ENCODE measurements at regions not wholly inside any gene's neighbourhood (a gene's known extent, or its start where the extent isn't known, plus 50 kb on each side); places are given as distances from the start of the nearest gene placed in this dataset.

- ATAC-seq = no peak
- TF ChIP-seq TOX (CRISPR knock-in tag; IDR thresholded peaks at IDR 0.05; ENCODE audit: borderline replicate concordance) (no peak), TCF4 (CRISPR knock-in tag; IDR thresholded peaks at IDR 0.05; ENCODE audit: borderline replicate concordance) (no peak), PATZ1 (CRISPR knock-in tag; IDR thresholded peaks at IDR 0.05; ENCODE audit: borderline replicate concordance) (no peak), RARB (CRISPR knock-in tag; IDR thresholded peaks at IDR 0.05) (no peak), ZFP30 (CRISPR knock-in tag; IDR thresholded peaks at IDR 0.05) (no peak), TSHZ2 (CRISPR knock-in tag; IDR thresholded peaks at IDR 0.05) (no peak), ESRRG (CRISPR knock-in tag; IDR thresholded peaks at IDR 0.05) (no peak), ARNTL (CRISPR knock-in tag; IDR thresholded peaks at IDR 0.05; ENCODE audit: borderline replicate concordance, low read depth) (no peak), PPARA (CRISPR knock-in tag; IDR thresholded peaks at IDR 0.05; ENCODE audit: borderline replicate concordance) (no peak), POU6F1 (CRISPR knock-in tag; IDR thresholded peaks at IDR 0.05; ENCODE audit: borderline replicate concordance, low read depth) (no peak), CSRNP3 (CRISPR knock-in tag; IDR thresholded peaks at IDR 0.05) (no peak), ZNF565 (CRISPR knock-in tag; conservative IDR thresholded peaks at IDR 0.05; ENCODE audit: low read depth) (no peak), ZFP3 (CRISPR knock-in tag; IDR thresholded peaks at IDR 0.05) (no peak), ZNF8 (CRISPR knock-in tag; IDR thresholded peaks at IDR 0.05) (no peak), ZNF70 (CRISPR knock-in tag; IDR thresholded peaks at IDR 0.05) (no peak)
Observed at GRCh38 chr13:28581451-28581850, 77.5 kb upstream of the POMP start.

GRCh38 chr13:28579736-28580135 lies 79.2 kb upstream of the POMP start:
- no peak for ATAC-seq

More at GRCh38 chr13:28579736-28580135, 79.2 kb upstream of the POMP start:
- TF ChIP-seq BACH2 (CRISPR knock-in tag; IDR thresholded peaks at IDR 0.05; ENCODE audit: borderline replicate concordance) (no peak), ZNF70 (CRISPR knock-in tag; IDR thresholded peaks at IDR 0.05) (no peak), TCF4 (CRISPR knock-in tag; IDR thresholded peaks at IDR 0.05; ENCODE audit: borderline replicate concordance) (no peak), ZFP3 (CRISPR knock-in tag; IDR thresholded peaks at IDR 0.05) (no peak), ZNF565 (CRISPR knock-in tag; conservative IDR thresholded peaks at IDR 0.05; ENCODE audit: low read depth) (no peak), GLIS3 (CRISPR knock-in tag; IDR thresholded peaks at IDR 0.05) (no peak), ARNTL (CRISPR knock-in tag; IDR thresholded peaks at IDR 0.05; ENCODE audit: borderline replicate concordance, low read depth) (no peak), TOX (CRISPR knock-in tag; IDR thresholded peaks at IDR 0.05; ENCODE audit: borderline replicate concordance) (no peak), CSDC2 (CRISPR knock-in tag; IDR thresholded peaks at IDR 0.05) (no peak), ZNF8 (CRISPR knock-in tag; IDR thresholded peaks at IDR 0.05) (no peak), CSRNP3 (CRISPR knock-in tag; IDR thresholded peaks at IDR 0.05) (no peak), RARB (CRISPR knock-in tag; IDR thresholded peaks at IDR 0.05) (no peak), POU6F1 (CRISPR knock-in tag; IDR thresholded peaks at IDR 0.05; ENCODE audit: borderline replicate concordance, low read depth) (no peak), CREB5 (CRISPR knock-in tag; IDR thresholded peaks at IDR 0.05; ENCODE audit: low read depth) (no peak), ESRRG (CRISPR knock-in tag; IDR thresholded peaks at IDR 0.05) (no peak), PPARA (CRISPR knock-in tag; IDR thresholded peaks at IDR 0.05; ENCODE audit: borderline replicate concordance) (no peak), ZFP30 (CRISPR knock-in tag; IDR thresholded peaks at IDR 0.05) (no peak), SNAI2 (CRISPR knock-in tag; IDR thresholded peaks at IDR 0.05) (no peak)

Measured in SK-N-SH treated with all-trans-retinoic acid at 6 μM for 48 hours (cell line).